ENCODE measurements at regions not wholly inside any gene's neighbourhood (a gene's known extent, or its start where the extent isn't known, plus 50 kb on each side); places are given as distances from the start of the nearest gene placed in this dataset.

DNA sequence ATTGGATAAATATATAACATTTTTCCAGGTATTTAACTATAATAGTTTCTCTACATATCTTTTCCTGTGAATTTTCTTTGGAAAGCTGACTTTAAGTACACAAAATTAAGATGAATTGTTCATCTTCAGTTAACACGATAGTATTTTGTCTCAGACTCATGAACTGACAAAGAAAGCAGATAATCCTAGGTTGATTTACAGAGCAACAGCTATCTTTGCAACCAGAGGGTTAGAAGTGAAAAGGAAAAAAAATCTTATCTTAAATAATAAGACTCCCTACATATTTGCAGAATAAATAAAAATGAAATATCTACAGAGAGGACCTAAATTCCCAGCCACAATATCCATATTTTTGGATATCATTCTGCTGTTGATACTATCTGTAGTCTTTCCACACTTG, 350.2 kb upstream of the GRM7 start:
- no peak for DNase-seq (ENCODE audit: low spot score)

DNA sequence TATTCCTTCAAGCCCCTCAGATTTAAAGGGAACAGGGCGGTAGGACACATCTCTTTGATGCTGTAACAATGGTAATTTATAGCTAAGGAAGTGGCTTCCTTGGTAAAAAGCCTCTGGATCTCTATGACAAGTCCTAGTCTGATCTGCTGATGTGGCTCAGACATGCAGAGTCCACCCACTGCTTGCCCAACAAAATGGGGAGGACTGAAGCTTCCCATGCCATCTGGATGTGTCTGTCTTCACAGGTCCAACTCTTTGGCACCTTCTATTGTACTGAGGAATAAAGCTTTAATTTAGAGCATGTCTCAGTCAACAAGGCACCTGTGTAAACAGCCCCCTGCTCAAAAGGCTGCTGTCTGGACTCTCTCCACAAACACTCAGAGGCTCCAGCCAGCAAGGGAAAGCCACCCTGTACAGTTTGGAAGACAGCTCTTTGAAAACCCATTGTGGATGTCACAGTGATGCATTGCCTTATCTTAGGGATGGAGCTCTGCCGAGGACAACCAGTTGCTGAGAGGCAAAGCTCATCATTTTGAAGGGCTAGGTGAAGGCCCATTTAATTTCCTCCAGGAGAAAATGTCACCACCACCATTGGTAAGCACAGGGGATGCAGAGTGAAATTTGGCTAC, 348.6 kb upstream of the GRM7 start:
- DNase-seq (ENCODE audit: low spot score), result no peak

DNA sequence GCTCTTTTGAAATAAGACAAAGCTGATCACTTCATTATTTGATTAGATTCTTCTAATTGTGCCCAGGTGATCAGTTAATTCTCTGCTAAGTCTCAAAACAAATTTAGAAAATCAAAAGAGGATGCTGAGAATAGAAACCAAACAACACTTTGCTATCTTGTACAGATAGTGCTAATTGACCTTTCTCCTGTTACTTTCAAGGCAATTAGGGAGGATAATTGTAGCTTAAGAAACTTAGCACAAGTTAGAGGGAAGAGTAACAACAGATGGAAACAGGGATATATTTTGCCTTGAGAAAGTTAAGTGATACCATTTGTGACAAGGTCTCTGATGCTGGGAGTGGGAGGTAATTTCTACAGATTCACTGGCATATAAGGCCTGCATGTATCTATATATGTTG, 344.8 kb upstream of the GRM7 start:
- no peak for DNase-seq (ENCODE audit: low spot score)

DNA sequence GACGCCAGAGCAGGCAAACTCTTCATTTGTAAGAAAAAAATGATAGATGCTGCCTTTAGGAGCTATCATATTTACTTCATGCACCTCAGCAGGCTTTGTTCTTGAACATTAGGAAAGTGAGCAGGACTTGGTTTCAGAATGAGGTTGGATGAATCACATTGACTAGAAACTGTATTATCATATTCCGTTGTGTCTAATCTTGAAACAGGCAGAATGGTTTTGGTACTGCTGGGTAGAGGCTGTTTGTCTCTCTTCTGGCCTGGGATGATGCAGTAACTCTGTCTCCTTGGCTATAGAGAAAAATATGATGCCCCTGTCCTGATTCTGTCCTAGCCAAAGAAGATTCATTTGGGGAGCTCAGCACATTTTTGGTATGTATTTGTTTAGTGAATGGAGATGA, 344.2 kb upstream of the GRM7 start:
- DNase-seq (ENCODE audit: low spot score), result no peak

DNA sequence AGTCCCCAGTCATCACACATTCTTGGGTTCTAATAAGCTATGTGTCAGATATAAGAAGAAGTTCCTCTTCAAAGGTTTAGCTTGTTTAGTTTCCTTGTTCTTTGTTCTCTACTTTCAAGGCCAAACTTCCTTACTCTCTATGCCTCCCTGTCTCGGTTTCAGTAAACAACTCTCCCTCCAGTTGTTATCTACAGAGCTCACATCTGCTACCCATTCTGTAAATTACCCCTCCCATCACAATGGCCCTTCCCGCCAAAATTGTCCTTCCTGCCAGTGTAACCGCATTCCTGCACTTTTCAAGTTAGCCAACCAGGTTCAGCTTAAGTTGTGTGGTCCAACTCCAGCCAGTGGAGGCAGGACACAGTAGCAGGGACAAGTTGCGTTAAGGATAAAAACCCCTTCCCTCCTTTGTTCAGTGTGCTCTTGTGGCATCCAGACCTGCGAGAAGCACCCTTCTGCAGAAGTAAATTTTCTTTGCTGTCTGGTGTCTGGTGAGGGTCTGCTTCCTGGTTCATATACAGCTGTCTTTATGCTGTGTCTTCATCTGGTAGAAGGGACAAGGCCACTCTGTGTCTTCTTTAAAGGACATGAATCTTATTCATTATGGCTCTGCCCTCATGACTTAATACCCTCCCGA, 342.1 kb upstream of the GRM7 start:
- DNase-seq (ENCODE audit: low spot score), result no peak

DNA sequence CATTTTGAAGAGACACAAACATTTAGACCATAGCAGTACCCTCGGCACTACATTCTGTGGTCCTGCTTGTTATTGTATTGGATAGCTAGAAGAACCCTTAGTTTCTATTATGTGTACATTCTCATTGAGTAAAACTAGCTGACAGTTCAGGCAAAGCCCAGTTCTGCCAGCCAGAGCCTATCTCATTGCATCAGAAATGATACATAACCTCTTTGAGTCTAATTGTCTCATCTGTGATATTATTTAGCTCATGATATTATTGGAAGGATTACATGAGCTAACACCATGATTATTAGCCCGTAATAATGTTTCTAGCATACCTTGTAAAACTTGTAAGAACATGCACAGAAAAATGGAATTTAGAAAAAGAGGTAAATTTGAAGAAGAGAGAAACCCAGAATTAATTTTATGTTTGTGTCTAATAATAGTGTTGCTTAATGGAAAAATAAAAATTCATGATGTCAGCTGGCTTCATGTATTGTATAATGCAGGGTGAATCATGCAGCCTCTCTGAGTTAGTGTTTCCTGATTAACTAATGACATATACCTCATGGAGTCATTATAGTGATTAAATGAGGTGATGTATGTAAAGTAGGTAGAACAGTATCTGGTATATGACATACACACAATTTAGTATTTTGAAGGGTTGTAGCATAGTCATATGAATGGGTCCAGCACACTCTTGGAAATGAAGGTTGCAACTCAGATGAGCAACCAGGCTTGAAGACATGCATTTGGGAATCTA, 339.4 kb upstream of the GRM7 start:
- no peak for DNase-seq (ENCODE audit: low spot score)

DNA sequence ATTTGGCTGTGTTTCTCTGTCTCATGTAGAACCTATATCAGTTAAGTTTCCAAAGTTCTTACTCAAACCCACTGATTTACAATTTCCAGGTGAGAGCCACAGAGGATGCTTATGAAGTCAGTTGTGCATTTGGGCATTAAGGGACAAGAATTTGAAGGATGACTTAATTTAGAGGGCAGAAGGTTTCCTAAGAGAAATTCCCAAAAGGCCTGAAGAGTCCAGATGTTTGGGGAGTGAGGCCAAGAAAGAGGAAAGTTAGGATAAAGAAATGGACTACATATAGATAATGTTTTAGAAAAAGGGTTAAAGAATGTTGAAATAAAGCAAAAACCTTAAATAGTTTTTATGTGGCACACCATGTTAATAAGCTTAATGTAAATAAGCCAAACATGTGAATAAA, 338.7 kb upstream of the GRM7 start:
- DNase-seq (ENCODE audit: low spot score), result no peak

DNA sequence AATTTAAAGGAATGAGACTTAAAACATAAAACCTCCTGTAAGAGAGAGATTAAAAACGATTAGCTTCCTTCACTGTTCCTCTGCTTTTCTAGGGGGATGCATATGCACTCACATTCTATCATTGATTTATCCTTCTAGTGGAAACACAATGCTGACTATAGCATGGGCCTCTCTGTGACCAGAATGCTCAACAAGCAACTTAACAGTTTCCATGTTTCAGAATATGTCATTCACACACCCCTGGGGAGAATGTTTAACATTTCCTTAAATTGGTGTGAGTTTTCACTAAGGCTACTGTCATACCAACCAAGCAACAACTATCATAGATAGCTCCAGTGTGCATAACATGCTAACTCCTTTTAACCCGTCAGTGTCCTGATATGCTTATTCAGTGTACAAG, 337.9 kb upstream of the GRM7 start:
- DNase-seq (ENCODE audit: low spot score), result no peak

DNA sequence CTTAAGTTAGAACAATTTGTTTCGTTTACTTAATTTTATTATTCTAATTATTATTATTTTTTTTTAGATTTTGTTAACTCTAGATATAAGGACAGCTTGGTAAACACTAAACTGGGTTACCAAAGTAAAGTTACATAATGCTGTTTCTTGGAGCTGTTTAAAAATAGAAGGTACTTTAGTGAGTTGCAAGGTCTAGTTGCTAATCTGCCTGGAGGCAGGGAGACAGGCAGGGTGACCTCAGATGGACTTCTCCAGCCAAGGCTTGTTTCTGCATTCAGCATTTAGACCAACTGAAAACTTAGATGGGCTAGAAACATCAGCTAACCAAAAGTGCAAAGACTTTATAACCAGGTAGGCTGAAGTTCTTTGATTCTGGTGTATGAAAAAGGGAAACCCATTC, 336.4 kb upstream of the GRM7 start:
- no peak for DNase-seq (ENCODE audit: low spot score)

DNA sequence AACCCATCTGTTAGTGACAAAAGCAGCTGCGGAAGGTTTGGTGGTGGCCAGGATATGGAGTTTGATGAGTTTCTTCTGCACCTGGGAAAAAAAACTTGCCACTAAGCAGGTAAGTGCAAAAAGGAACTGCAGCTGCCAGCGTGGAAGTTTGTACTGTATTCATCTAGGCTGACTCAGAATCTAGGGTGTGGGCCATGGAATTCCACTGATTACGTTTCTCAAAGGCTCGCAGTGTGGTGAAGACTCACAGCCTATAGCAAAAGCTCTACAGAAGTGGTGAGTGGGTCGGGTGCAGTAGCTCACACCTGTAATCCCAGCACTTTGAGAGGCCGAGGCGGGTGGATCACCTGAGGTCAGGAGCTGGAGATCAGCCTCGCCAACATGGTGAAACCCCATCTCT, 334.6 kb upstream of the GRM7 start:
- no peak for DNase-seq (ENCODE audit: low spot score)

DNA sequence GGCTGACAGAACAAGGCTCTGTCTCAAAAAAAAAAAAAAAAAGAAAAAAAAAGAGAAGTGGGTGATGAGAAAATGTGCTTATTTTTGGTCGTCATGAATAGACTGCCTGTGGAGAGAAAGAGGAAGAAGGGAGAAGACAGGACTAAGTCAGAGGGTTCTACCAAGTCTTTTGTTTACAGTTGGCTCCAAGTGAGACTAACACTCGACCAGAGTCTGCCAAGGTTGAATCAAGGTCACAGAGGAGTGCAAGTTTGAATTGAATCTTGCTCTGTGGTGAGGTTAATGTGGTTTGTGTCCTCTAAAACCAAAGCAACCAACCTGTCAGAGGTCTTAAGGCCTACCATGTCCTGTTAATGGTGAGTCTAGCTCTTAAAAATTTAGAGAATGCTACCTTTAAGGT, 334.1 kb upstream of the GRM7 start:
- no peak for DNase-seq (ENCODE audit: low spot score)

DNA sequence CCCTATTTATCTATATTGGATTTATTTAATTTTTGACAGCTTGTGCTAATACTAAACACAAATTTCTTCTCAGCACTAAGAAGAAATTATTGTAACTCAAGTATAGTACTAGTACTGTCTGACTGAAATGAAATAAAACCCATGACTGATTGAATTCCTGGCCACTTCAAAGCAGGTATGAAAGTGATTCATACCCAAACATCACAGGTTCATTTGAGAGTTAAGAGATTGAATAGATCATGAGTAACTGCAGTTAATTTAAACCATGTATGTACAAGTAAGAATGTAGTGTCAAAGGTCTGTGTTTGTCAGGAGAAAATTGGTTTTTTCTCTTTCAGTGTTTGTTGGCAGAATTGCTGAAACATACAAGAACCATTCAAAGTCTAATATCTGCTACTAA, 332.0 kb upstream of the GRM7 start:
- DNase-seq (ENCODE audit: low spot score), result no peak

DNA sequence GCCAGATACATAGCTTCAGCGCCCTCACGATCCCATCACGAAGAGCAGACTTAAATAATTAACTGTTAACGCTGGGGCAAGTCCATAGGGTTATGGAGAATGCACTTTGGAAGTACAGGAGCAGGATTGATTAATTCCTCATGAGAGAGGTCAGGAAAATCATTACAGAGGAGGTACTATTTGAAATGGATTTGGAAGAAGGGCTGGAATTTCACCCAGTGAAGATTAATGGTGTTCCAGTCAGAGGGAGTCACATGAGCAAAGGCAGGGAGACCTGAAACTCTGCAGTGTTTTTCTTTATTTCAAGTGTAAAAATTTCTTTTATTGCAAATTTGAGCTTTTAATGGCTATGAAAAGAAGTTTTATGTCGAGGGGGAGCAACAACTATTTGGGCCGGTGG, 329.8 kb upstream of the GRM7 start:
- no peak for DNase-seq (ENCODE audit: low spot score)

DNA sequence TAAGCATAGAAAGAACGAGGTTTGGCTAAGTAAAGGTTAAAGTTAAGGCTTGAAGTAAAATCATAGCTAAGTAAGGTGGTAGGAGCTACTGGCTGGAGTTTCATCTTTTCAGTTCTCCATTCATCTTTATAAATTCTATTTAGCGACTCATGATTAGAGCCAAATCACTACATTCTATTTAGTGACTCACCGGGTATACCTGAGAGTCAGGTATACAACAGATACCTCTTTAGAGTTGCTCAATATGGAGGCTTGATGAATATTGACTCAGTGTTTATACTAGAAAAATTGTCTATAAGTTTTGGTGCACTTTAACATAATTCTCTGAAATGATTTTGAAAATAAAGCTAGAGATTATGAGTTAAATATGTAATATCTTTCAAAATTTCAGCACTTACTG, 328.8 kb upstream of the GRM7 start:
- DNase-seq (ENCODE audit: low spot score), result no peak

DNA sequence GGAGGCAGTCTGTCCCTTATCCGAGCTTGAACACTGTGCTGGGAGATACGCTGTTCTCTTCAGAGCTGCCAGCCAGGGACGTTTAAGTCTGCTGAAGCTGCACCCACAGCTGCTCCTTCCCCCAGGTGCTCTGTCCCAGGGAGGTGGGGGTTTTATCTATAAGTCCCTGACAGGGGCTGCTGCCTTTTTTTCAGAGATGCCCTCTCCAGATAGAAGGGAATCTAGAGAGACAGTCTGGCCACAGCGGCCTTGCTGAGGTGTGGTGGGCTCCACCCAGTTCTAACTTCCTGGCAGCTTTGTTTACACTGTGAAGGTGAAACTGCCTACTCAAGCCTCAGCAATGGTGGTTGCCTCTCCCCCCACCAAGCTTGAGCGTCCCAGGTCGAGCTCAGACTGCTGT, 319.9 kb upstream of the GRM7 start:
- DNase-seq (ENCODE audit: low spot score), result no peak

DNA sequence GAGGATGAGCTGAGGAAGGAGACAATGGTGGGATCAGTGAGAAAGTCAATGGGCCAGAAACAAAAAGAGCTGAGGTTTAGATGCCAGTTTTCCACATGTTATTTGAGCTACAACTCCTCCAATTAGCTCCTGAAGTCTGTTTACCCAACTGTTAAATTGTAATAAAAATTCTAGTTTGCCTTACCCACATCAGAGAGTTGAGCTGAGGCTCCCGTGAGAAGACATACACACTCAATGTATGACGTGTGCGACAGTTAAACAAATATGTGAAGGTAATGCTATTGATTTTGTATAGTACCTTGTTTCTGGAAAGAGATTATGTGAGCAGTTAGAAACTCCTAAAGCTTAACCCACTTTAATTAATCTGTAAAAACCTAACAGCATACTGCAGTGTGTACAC, 318.1 kb upstream of the GRM7 start:
- no peak for DNase-seq (ENCODE audit: low spot score)

DNA sequence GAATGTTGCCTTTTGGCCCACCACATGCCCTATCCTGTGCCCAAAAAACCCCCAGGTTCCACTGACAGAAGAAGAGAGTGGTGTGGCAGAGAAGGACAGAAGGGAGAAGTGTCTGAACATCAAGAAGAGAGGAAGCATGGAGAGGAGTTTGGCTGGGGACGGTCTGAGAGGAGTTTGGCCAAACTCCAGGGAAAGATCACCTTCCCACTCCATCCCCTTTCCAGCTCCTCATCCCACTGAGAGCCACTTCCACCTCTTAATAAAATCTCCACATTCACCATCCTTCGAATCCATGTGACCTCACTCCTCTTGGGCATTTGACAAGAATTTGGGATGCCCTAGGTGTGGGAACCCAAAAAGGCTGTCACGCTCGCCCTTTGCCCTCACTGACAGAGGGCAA, 311.6 kb upstream of the GRM7 start:
- no peak for DNase-seq (ENCODE audit: low spot score)

DNA sequence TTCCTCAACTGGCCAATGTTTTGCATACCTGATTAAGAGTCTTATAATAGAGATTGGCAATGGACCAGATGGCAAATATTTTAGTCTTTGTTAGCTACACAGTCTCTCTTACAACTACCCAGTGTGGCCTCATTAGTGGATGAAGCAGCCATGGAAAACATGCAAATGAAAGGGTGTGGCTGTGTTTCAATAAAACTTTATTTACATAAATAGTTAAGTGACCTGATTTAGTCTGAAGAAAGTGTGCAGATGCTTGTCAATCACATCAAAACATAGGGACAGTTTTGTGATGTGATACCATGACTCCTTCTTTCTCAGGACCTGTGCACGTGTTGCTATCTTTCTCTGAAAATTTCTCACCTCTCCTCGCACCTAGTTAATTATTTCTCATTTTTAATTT, 309.8 kb upstream of the GRM7 start:
- DNase-seq (ENCODE audit: low spot score), result no peak

DNA sequence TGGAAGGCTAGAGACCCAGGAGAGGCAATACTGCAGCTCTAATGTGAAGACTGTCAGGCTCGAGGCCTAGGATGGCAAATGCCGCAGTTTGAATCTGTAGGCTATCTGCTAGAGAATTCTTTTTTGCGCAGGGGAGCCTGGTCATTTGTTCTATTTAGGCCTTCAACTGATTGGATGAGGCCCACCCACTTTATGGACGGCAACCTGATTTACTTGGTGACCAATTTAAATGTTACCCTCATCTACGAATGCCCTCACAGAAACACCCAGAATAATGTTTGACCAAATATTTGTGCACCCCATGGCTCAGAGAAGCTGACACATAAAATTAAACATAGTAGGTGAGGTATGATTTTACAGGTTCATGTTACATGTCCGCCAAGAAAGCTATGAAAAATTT, 300.7 kb upstream of the GRM7 start:
- no peak for DNase-seq (ENCODE audit: low spot score)

DNA sequence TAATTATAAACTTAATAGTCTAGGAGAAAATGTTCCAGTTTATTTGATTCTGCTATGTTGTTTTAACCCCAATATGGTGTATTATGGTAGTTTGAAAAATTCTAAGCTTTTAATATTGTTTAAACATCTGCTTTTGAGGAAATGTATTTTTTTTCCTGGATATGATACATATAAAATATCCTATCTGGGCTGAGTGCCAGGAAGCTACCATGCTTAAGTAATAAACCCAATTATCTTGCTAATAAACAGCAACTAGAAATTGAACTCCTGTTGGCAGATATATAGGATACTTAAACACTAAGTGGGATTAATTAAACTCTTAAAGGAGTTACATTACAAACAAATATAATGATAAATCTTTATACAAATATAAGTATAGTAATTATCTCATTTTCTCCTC, 293.7 kb upstream of the GRM7 start:
- no peak for DNase-seq (ENCODE audit: low spot score)

DNA sequence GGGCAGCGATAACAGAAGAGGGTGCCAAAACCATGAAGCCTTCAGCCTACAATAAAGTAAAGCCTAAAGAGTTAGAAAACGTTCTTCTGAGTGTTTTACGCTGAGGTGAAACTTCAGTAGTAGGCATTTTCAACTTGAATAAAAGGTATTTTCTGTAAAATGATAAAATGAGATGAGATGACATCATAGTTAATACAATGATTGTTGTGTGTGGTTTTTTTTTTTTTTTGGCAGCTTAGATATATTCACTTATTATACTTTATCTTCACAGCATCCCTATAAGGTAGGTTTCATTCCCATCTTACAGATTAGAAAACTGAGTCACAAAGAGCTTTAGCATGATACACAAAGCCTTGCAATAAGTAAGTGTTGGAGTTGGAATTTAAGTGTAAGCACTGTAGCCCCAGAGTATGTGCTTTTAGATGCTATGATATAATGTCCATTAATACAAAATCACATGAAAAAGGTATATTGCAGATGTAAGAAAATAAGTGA, 291.9 kb upstream of the GRM7 start:
- no peak for DNase-seq (ENCODE audit: low spot score)

DNA sequence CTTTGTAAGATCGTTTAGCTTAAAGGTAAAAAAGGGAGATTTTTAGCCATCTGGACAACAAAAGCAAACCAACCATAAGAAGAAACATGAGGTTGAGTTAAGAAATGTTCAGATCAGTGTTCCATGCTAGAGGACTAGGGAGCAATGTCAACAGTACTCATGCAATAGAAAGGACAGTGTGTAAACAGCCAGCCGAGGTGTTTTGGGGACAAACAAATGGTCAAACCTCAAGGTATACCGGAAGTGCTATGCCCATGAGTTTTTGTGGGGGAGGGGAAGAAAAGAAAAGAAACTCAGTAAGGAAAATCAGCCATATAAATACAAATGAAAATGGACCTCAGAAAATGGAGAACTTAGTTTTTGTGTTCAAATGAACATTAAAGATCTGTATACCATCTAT, 289.5 kb upstream of the GRM7 start:
- DNase-seq (ENCODE audit: low spot score), result no peak

DNA sequence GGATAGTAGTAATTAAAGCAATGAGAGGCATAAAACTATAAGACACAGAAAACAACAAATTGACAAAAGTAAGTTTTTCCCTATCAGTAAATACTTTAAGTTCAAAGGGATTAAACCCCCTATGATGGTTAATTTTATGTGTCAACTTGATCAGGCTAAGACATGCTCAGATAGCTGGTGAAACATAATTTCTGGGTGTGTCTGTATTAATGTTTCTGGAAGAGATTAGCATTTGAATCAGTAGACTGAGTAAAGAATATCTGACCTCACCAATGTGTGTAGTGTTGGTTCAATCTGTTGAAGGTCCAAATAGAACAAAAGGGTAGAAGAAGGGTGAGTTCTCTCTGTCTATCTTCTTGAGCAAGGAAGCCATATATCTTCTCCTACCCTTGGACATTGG, 283.3 kb upstream of the GRM7 start:
- DNase-seq (ENCODE audit: low spot score), result no peak

DNA sequence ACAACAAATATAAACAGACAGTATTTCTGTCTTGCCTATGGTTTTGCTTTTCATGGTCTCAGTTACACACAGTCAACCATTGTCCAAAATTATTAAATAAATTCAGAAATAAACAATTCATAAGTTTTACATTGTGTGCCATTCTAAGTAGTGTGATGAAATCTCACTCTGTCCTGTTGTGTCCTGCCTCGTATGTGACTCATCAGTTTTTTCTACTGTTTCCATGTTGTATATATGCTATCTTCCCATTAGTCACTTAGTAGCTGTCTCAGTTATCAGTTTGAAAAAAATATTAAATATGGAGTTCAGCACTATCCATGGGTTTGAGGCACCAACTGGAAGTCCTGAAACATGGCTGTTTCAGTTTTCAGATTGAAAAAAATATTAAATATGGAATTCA, 282.4 kb upstream of the GRM7 start:
- DNase-seq (ENCODE audit: low spot score), result no peak

All from CD4-positive, alpha-beta T cell treated with Interleukin-2 at 100 ng/mL for 4 hours (primary cell).